Small intestine (tissue), 7 donors: ENCODE measurements at regions not wholly inside any gene's neighbourhood (a gene's known extent, or its start where the extent isn't known, plus 50 kb on each side); places are given as distances from the start of the nearest gene placed in this dataset.

Experiments
- DNase-seq, 2 donors: peaks; one replicate each; pipeline versions ENCODE4 v3.0.0 to v3.0.0-alpha.2; 2013
- FAIRE-seq: peaks from 2 replicates; lab custom pipeline; 2012; peaks lifted over from hg19 to GRCh38; lab: Jason Lieb, UNC
- H3K27ac ChIP-seq, 3 donors: one replicate each; pipeline ENCODE4 v1.5.1; 2013; ENCODE audit warnings: low read length in 2 of 3, mild to moderate bottlenecking in 2 of 3, control low read depth in 1 of 3, inconsistent platforms in 1 of 3, low read depth in 1 of 3, moderate library complexity in 1 of 3
- H3K27me3 ChIP-seq, 3 donors: one replicate each; pipeline ENCODE4 v1.6.1; 2013; ENCODE audit warnings: low read length in 3 of 3, inconsistent platforms in 1 of 3; ENCODE audit not compliant: control insufficient read depth in 3 of 3, insufficient read depth in 3 of 3
- H3K36me3 ChIP-seq, 3 donors: one replicate each; pipeline ENCODE4 v1.6.1; 2013; ENCODE audit warnings: low read length in 3 of 3, inconsistent platforms in 1 of 3, low read depth in 1 of 3, mild to moderate bottlenecking in 1 of 3, moderate library complexity in 1 of 3; ENCODE audit not compliant: control insufficient read depth in 3 of 3, insufficient read depth in 2 of 3
- H3K4me1 ChIP-seq, 3 donors: one replicate each; pipeline ENCODE4 v1.6.1; 2013; ENCODE audit warnings: low read length in 2 of 3, inconsistent platforms in 1 of 3, low read depth in 1 of 3, mild to moderate bottlenecking in 1 of 3, moderate library complexity in 1 of 3; ENCODE audit not compliant: control insufficient read depth in 3 of 3, insufficient read depth in 2 of 3
- H3K4me3 ChIP-seq, 3 donors: one replicate each; pipeline ENCODE4 v1.5.1; 2013; ENCODE audit warnings: low read length in 3 of 3, control low read depth in 1 of 3, inconsistent platforms in 1 of 3, low read depth in 1 of 3, mild to moderate bottlenecking in 1 of 3, moderate library complexity in 1 of 3
- H3K9me3 ChIP-seq, 2 donors: one replicate each; pipeline ENCODE4 v1.6.1; 2013; ENCODE audit warnings: low read depth in 1 of 2, low read length in 1 of 2; ENCODE audit not compliant: control insufficient read depth in 2 of 2, insufficient read depth in 1 of 2
- WGBS, 3 donors: extraction: QIAGEN DNeasy Blood & Tissue Kit; methylation state at CpG; one replicate each; pipeline ENCODE4 v1.1.7; 2013; 5-methylcytosine and 5-hydroxymethylcytosine counted together
- donor health status: healthy with polysubstance abuse.
- donor health status: control.
- donor health status: control.
- donor health status: Bipolar disorder and iron deficiency.
- donor health status: healthy.

GRCh38 chr7:94206295-94206694, 188.4 kb upstream of the COL1A2 start:
- WGBS, 3 donors = 84 to 89% (median 88%) methylated on average over 2 of the region's 2 CpGs
- H3K36me3 ChIP-seq = no peaks in the 10 kb centered on the region
- H3K4me1 ChIP-seq = no peaks in the 10 kb centered on the region
- FAIRE-seq = no peak
- DNase-seq = no peak
- no peaks in the 10 kb centered on the region for H3K9me3 ChIP-seq
- no peak overlapping the region for H3K4me3 ChIP-seq
- no peaks in the 10 kb centered on the region for H3K27me3 ChIP-seq
- no peak overlapping the region for H3K27ac ChIP-seq

- Histone ChIP-seq H3K4me3 (no peak overlapping the region), H3K36me3 (no peaks in the 10 kb centered on the region), H3K27me3 (no peaks in the 10 kb centered on the region), H3K4me1 (peaks cover 0 to 1% (median 0%) of the 10 kb centered on the region in 3 donors), H3K9me3 (no peaks in the 10 kb centered on the region), H3K27ac (no peak overlapping the region)
- no peak for DNase-seq
- no peak for FAIRE-seq
- 90 to 97% (median 91%) methylated on average over 1 of the region's 1 CpG for WGBS, 3 donors
These were observed 182.5 kb upstream of the COL1A2 start for GRCh38 chr7:94212160-94212559.

- DNase-seq (peak; percentile 19 to 20), FAIRE-seq (no peak)
- H3K27me3 ChIP-seq = no peaks in the 10 kb centered on the region
- WGBS, 3 donors = 17 to 63% (median 36%) methylated on average over 3 of the region's 3 CpGs
- no peak overlapping the region for H3K4me3 ChIP-seq
- H3K36me3 ChIP-seq = no peaks in the 10 kb centered on the region
- peaks cover 0 to 6% (median 0%) of the 10 kb centered on the region in 3 donors for H3K4me1 ChIP-seq
- peak overlapping the region in 1 of 3 donors; percentile 30 for H3K27ac ChIP-seq
- H3K9me3 ChIP-seq = no peaks in the 10 kb centered on the region
These were observed 177.7 kb upstream of the COL1A2 start for GRCh38 chr7:94216944-94217461.

GRCh38 chr7:94217766-94218165, 176.9 kb upstream of the COL1A2 start:
- H3K27ac ChIP-seq = peak overlapping the region in 1 of 3 donors; percentile 15
- H3K4me3 ChIP-seq = no peak overlapping the region
- H3K36me3 ChIP-seq = no peaks in the 10 kb centered on the region
- no peaks in the 10 kb centered on the region for H3K9me3 ChIP-seq
- H3K4me1 ChIP-seq = peaks cover 0 to 6% (median 0%) of the 10 kb centered on the region in 3 donors
- 14 to 46% (median 34%) methylated on average over 2 of the region's 2 CpGs for WGBS, 3 donors
- H3K27me3 ChIP-seq = no peaks in the 10 kb centered on the region
- FAIRE-seq (no peak), DNase-seq (peak; percentile 56 to 60)

GRCh38 chr7:94222516-94222915, 172.2 kb upstream of the COL1A2 start:
- no peak for DNase-seq
- 82 to 90% (median 87%) methylated on average over 2 of the region's 2 CpGs for WGBS, 3 donors
- Histone ChIP-seq H3K27me3 (no peaks in the 10 kb centered on the region), H3K4me1 (peaks cover 0 to under 1% (median 0%) of the 10 kb centered on the region in 3 donors), H3K27ac (no peak overlapping the region), H3K36me3 (no peaks in the 10 kb centered on the region), H3K4me3 (no peak overlapping the region), H3K9me3 (no peaks in the 10 kb centered on the region)
- FAIRE-seq = peak; percentile 15

- Histone ChIP-seq H3K4me1 (no peaks in the 10 kb centered on the region), H3K36me3 (no peaks in the 10 kb centered on the region), H3K9me3 (no peaks in the 10 kb centered on the region), H3K27me3 (no peaks in the 10 kb centered on the region), H3K4me3 (no peak overlapping the region), H3K27ac (no peak overlapping the region)
- no peak for FAIRE-seq
- 18 to 31% (median 22%) methylated on average over 6 of the region's 6 CpGs for WGBS, 3 donors
- peak; percentile 17 to 36 for DNase-seq
These were observed 171.2 kb upstream of the COL1A2 start for GRCh38 chr7:94223375-94224084.

GRCh38 chr7:94228223-94228622, 166.5 kb upstream of the COL1A2 start:
- DNase-seq (no peak), FAIRE-seq (no peak)
- H3K4me3 ChIP-seq = no peak overlapping the region
- no peaks in the 10 kb centered on the region for H3K9me3 ChIP-seq
- H3K36me3 ChIP-seq = no peaks in the 10 kb centered on the region
- H3K27ac ChIP-seq = no peak overlapping the region
- H3K27me3 ChIP-seq = no peaks in the 10 kb centered on the region
- H3K4me1 ChIP-seq = no peaks in the 10 kb centered on the region

GRCh38 chr7:94228678-94229077, 166.0 kb upstream of the COL1A2 start:
- Histone ChIP-seq H3K36me3 (no peaks in the 10 kb centered on the region), H3K27ac (no peak overlapping the region), H3K4me3 (no peak overlapping the region), H3K4me1 (no peaks in the 10 kb centered on the region), H3K27me3 (no peaks in the 10 kb centered on the region), H3K9me3 (no peaks in the 10 kb centered on the region)
- FAIRE-seq = no peak
- DNase-seq = no peak

- Histone ChIP-seq H3K27me3 (no peaks in the 10 kb centered on the region), H3K4me3 (no peak overlapping the region), H3K4me1 (no peaks in the 10 kb centered on the region), H3K36me3 (no peaks in the 10 kb centered on the region), H3K9me3 (no peaks in the 10 kb centered on the region), H3K27ac (no peak overlapping the region)
- FAIRE-seq = no peak
- DNase-seq = no peak
- WGBS, 3 donors = 69 to 84% (median 75%) methylated on average over 2 of the region's 2 CpGs
These were observed 163.4 kb upstream of the COL1A2 start for GRCh38 chr7:94231305-94231704.
